Tongue (tissue), 1 donor: ENCODE measurements at regions not wholly inside any gene's neighbourhood (a gene's known extent, or its start where the extent isn't known, plus 50 kb on each side); places are given as distances from the start of the nearest gene placed in this dataset.

Source experiments
- DNase-seq: peaks from one replicate; pipeline ENCODE4 v3.0.0-alpha.2; 2015

DNA sequence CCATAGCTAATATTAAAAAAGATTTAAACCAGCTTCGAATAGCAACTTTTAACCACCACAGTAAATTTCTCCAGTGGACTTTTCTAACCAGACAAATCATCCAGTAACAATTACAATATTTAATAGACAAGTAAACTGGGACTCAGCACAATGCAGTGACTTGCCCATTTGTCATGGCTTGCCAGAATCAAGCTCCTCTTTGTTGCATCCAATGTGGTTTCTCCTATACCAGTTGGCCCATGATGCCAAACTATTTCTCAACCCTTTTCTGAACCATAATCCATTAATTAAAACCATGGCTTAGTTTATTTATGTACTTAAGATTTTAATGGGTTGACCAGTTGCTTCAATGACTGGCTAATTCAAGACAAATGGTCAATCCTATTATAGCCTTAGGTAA, 64.4 kb downstream of the DIO2 start:
- no peak for DNase-seq

DNA sequence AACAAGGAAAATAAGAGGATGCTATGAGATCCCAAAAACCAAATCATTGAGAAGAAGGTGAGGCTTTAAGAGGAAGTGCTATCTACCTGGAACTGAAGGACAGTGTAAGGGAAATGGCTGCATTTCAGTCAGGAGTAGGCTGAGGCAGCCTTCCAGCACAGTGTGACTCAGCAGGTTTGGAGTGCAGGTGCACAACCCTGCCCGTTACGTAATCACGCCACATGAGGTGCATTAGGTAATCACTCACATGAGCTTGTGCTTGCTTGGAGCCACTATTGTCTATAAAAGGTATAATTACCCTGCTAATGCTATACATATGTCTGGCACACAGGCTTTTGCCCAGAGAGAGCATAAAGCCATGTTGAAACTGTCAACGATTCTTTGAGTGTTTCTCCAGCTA, 74.9 kb downstream of the DIO2 start:
- no peak for DNase-seq

DNA sequence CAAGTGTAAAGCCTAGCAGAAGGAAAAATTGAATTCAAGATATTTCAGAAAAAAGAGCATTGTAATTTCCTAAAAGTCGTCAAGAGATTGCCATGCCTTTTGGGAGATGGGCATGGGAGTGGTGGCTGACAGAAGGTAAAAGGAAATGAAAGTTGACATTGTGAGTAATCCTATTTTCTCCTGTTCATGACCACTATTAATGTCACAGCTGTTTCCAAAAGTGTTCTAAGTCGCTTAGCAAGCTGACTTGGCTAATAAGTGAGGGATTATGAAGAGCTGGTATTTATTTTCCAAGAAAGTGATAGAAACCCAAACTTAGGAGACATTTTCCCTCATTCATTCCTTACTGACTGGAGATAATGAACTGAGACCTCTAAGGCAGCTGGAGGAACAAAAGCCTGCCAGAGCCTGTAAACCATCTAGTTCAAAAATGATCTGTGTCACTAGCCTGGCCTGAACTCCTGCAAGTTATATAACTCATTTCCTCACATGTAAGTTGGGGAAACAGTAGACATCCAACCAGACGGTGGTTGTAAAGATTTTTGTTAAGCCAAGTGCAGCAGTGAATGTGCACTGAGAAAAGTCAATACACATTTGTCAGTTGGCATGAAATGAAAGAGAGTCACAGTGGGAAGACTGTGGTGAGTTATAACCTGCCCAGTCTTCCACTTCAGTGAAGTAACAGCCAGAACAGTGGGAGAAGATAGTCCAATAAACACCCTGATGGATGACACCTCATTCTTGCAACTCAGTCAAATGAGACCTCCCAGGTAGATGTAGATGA, 75.8 kb downstream of the DIO2 start:
- peak; percentile 3 for DNase-seq

DNA sequence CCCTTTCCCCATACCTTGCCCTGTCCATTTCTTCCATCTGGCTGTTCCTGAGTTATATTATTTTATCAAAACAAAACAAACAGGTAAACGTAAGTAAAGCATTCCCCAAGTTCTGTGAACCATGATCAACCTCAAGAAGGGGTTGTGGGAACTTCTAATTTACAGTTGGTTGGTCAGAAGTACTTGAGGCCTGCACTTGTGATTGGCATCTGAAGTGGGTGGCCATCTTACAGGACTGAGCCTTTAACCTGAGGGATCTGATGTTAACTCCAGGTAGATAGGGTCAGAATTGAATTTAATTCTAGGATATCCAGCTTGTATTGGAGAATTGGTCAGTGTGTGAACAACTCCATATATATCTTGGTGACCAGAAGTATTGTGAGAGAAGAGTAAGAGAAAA, 77.0 kb downstream of the DIO2 start:
- no peak for DNase-seq

DNA sequence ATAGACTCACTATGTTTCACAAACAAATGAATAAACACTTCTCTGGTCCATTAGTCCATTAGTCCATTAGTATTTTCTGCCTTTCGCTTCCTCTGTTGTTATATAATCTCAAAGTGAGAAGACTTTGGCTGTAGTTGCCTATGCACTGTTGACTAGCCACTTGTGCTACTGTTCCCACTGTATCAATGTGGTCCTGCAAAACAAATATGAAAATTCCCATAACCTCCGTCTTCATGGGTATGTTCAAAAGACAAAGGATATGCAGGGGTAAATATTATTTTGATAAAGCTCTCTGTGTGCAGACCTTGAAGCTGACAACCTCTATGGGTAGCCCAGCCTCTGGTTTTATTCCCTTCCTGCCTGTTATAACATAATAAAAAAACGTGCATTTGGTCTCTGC, 77.8 kb downstream of the DIO2 start:
- DNase-seq, result no peak

DNA sequence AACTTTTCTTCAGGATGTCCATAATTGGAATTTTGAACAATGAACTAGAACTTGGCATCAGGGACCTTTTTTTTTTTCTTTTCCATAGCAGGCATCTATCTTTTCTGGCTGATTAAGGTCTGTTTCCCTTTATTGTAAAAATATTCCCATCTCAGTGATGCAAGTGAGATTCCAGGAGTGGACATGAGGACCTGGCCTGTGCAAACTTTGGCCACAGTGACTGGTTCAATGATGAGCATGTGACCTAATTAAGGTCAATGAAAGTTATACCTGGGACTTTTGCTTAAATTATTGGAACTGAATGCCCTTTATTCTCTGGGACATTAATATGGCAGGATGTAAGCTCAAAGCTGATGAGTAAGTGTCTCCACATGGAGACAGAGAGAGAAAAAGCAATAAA, 83.8 kb downstream of the DIO2 start:
- no peak for DNase-seq

DNA sequence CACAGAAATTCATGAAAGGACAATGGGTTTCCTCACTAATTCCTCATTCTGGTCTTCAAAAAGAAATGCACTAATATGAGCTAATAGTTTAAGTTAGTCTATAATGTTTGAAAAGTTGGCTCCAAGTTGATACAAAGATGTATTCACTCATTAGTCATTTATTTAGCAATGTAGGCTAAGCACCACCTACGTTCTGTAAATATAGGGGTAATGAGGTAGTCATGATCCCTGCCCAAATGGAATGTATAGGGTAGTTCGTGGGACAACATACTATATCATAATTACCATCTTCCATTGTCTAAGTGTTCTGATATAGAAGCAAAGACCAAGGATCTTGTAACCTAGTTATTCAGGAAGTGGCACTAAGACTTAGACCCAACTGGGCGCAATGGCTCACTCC, 86.5 kb downstream of the DIO2 start:
- no peak for DNase-seq

DNA sequence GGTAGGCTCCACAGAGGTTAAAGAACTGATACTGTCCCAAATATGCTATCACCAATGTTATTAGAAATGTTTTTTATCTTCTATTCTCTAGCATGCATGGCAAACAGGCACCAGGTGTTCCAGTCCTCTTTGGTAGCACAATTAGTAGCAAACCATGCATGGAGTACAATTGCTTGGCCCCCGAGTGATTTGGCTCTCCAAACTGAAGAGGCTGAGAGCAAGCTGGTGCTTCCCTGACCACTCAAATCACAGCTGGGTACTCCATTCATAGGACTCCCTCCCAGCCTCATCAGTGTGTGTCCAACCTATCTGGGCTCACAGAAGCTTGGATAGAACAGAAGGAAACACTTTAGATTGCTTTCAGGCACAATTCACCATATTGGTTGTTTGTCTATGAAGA, 93.4 kb downstream of the DIO2 start:
- DNase-seq, result no peak

DNA sequence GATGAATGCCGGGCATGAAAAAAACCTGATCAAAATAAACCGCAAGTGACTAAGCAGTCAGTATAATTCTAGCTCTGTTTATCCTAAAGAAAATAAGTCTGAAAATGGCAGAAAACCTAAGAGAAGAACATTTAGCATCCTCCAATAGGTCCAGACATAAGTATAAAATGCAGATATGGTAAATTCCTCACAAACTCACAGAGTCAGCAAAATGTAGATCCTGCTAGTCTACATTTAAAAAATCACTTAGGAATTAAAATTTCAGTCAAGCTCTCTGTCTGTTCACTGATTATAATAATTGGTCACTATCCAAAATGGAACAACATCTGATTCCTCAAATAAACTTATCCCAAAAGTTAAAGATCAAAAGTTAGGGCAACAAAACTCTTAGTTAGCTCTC, 95.1 kb downstream of the DIO2 start:
- DNase-seq, result no peak

DNA sequence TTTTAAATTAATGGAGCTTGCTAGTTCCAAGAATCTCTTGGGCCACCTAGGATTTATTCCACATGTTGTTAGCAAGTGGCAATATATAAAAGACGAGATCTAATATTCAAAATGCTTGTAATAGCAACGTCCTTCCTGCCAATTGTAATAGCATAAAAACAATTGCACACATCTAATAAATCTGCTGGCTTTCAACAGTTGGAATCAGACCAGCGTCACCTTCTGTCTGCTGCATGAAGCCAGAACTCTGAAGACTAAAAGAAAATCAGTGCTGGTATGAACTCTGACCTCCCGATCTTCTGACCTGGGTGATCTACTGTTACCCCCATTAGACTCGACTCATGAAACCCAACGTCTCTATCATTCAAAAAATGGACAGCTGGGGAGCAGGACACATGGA, 100.6 kb downstream of the DIO2 start:
- DNase-seq, result no peak

DNA sequence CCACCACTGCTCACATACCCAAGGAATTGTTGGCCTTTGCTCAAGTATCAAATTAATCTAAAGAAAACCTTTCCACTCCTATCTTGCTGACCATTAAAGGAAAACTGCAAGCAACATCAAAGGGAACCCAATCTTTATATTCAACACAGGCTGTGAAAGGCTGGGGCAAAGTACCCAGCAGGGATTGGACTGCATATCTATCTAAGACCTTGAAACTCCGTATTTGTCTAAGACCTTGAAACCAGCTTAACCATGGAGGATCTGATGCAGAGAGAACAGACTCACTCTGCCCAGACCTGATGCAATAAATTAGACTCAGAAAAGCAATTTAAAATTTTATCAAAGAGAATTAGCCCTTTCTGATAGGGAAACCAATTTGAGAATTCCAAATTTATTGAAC, 102.2 kb downstream of the DIO2 start:
- no peak for DNase-seq

DNA sequence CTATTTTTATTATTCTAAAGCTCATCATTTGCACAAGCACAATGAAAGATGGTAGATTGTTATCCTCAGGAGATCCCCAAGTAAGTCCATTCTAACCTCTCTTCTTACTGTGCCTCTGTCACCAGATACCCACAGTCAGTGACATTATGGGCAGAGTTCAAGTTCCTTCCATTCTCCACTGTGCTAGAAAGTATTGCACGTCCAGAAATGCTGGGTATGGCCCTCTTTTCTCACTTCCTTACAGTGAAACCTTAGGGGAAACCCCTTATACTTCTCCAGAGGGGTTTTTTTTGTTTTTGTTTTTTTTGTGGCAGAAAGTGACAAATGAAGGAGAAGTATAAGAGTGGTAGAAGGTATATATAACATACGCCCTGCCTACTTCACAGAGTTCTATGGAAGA, 102.9 kb downstream of the DIO2 start:
- no peak for DNase-seq

DNA sequence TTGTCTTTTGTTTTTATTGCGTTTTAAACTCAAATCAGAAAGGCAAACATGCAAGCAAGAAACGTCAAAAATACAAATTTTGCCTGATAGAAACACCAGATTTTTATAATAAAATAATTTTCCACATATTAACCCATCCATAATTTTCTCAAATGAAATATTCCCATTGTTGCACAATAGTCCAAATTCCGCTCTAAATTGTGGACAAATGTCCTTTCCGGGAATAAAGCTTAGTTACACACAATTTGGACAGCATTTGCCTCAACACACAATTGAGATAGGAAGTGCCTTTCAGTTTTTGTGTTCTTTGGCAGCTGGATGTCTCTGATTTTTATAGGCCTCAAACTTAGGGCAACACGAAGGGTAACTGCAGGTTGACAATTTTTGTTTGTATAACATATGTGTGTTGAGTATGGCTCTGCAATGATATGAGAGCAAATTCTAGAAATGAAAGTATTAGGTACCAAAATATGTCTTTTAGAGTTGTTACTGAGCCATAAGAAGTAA, 105.8 kb downstream of the DIO2 start:
- no peak for DNase-seq

DNA sequence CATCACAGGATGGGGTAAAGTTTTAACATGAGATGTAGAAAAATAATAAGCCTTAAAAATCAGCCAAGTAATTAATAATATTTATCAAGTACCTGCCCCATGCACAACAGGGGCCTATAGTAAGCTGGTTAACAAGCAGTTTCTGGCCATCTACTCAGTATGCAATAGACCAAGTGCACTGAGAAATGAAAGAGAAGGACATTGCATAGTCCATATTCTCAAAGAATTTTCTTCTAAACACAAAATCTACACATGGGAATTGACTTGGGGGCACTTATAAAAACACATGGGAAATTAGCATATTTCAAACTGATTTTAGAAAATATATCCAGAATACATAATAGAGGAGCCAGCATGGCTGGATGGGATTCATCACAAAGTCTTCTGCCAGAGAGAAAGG, 109.5 kb downstream of the DIO2 start:
- DNase-seq, result no peak

DNA sequence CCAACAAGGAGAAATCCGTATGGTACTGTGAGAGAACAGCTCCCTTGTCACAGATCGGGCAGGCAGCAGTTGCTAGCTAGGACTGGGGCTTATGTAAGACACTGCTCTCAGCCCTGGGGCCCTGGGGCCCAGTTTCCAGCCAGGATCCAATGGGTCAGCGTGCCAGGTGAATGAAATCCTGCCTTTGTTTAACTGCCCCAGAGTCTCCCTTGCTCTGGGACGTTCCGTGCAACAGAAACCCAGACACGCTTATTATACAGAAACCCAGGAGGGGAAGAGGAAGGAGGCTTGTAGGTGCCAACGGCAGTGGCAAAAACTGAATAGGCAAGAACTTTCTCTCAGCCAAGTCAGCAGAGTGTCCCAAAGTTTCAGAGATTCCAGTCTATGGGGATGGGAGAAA, 110.6 kb downstream of the DIO2 start:
- no peak for DNase-seq

DNA sequence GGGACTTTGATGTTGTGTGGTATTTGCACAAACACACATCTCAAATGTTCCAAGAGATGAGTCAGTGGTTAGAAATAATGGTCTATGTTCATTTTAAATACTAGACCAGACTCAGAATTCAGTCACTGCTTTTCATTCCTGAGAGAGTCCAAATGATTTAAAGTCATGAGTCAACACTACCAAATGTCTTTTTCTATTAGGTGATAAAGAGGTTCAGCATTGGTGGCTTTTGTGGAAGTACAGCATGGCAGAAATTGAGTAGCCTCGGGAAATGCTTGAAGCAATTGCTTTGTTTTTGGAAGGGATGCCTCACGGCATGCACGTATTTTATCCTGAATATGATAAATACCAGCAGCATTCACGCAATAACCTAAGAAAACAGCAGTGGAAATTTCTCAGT, 115.7 kb downstream of the DIO2 start:
- DNase-seq, result no peak

DNA sequence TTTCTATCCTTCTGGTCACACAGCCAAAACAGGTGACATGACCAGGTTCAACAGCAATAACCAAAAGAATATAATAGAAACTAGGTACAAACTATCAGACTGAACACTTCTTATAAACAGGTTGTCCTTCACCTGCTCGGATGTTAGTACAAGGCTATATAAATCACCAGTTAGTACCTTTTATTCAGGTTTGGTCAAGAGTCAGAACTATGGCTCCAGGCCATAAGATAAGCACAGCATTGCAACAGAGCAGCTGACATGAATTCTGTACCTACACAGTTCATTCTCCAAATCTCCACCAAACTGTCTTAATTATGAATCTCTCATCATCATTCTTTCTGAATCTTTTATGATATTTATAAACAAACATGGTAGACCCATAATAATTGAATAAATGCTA, 123.9 kb downstream of the DIO2 start:
- no peak for DNase-seq

DNA sequence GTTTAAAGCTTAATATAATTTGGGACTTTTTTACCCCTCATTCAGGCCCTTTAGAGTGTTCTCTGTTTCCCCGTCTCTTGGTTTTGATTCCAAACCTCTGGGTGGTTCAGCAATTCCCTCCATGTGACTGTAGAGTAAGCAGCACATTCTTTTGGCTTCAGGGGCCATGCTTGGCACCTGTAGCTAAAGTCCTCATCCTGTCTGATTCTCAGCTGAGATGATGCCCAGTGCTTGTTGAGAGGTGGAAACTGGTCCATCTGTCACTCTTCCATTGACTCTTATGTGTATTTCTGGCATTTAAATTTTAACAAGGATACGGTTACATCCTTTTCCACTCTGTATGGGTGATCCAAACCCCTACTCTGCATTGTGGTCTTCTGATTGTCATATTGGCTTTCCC, 127.1 kb downstream of the DIO2 start:
- DNase-seq, result no peak

DNA sequence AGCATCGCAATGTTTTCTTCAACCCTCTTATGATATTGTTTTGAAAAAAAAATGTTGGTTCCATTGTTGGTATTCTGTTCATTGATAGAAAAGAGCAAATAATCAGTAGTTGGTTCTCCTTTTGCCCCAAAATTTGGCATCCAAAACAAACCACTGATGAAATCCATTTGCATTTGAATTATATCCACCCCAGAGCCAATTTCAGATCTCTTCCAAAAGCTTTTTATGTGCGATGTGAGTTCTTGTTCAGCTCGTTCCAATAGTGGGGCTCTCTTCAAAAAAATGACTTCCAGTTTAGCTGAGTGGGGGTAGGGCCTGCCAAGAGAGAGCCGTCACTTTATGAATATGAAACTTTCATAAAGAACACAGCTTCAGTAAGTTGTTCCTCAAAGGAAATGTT, 130.7 kb downstream of the DIO2 start:
- no peak for DNase-seq

DNA sequence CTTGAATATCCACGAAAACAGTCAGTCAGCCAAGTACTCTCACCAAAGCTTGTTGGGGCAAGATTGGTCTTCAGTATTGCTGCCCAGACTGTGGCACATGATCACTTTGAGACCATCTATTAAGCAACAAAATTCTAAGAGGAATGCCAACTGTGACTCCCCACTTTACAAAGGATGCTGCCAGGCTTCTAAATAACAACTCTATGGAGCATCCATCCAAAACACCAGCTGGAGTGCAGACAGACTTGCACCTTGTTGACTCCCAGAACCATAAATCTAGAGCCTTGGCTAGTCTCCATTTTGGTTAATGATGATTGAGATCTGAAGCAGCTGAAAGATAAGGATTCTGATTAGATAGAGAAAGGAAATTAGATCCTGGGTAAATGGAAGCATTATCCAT, 132.8 kb downstream of the DIO2 start:
- no peak for DNase-seq

DNA sequence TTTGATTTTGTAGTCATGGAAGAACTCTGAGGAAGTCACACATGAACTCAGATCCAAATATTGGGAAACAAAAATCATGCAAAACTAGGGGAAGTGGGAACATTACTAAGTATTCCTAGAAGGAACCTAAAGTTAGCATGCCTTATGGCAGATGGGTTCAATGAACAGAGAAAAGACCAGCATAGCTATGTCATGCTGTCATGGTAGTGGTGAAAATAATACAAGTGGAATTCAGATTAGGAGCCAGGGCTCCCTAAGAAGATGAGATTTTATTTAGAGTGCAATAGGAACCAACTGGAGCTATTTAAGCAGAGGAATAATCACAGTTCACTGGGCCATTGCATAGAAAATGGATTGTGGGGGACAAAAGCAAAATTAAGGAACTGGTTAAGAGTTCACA, 134.0 kb downstream of the DIO2 start:
- no peak for DNase-seq

DNA sequence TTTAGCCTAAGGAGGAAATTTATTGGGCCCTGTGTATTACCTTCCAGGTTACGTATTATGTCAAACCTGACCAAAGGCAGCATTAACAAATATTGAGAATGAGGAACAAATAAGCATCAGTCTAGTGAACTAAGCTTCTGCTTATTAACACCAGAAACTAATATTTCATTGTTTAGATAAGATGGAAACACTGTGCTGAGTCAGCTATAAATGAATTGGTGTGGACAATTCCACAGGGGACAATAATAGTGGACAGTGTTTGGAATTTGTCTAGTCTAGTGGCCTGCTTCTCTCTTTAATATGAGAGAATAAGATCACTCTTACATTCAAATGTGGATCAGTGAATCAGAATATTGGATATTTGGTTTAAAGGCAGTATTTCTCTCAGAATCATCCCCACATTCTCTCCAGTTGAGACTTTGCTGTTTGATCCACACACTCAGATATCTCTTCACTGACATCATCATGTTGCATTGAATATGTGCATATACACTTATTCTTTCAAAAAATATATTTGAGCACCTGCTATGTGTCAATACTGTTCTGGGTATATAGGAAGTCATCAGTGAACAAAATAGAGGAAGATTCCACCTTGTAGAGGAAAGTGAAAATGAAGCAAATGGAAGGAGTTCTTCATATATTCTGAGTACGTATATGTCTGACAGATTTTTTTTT, 136.3 kb downstream of the DIO2 start:
- DNase-seq, result no peak

DNA sequence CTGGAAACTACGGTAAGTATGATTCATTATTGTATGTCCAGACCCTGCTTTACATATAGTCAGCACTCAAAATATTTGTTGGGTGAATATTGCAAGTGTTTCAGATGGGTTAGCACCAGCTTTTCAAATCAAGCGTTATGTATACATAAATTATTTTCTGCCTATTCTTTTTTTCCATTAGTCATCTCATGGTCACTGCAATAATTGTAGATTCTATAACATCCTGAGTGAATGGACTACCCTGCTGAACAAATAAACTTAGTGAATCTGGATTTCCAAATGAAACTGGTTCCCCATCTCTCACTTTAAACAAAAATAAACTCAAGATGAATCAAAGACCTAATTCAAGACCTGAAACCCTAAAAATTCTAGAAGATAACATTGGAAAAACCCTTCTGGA, 152.3 kb downstream of the DIO2 start:
- no peak for DNase-seq

DNA sequence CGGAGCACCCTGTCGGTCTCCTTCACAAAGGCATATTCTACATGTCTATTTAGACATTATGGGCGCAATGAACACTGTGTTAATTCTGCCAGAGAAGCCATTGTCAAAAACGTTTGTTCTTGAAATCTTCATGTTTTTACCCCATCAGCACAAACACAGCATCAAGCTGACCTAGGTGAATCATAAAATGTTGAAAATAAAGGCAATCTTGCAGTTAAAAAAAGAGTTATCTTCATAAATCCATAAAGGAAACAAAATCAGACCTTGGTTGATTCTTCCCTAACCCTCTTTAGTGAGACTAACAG, 154.9 kb downstream of the DIO2 start:
- no peak for DNase-seq
